ENCODE measurements at regions not wholly inside any gene's neighbourhood (a gene's known extent, or its start where the extent isn't known, plus 50 kb on each side); places are given as distances from the start of the nearest gene placed in this dataset.
A peak's percentile ranks its signal among the peaks of the same experiment; 100 is the strongest.

DNA sequence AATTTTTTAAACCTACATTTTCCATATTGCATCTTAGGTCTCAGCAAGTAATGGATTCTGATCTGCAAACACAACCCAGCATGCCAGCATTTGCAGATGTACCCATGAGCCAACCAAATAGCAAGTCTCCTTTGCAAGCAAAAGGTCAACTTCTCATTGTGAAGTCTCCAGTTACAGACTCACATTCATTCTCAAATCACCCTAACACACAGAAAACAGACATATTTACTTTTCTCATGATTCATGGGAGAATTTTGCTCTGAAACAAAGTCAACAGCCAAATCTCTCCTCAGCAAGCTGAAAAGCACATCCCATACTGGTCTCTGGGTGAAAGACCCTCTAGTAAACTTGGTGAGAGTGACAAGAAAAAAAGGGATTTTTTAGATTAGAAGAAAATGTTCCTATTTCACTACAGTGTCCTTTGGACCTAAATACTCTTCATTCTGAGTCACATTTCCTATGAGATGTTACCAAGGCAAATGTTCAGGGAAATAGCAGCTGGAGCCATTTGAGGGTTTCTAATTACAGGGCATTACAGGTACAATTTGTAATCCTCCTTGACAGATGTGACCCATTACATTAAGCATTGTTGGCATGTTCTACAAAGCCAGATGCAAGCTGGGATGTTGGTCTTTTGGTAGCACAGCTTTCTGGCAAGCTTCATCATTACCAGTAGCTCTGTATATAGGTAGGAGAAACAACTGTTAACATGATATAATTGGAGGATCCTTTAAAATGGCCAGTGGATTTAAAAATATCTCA is 383.3 kb downstream of the SMARCA1 start:
- ATAC-seq (replicated peaks) (no peak), DNase-seq (no peak)
- Mint-ChIP-seq H3K27ac (no peak overlapping the region), H3K36me3 (no peaks in the 10 kb centered on the region), H3K4me1 (no peaks in the 10 kb centered on the region), H3K4me3 (no peak overlapping the region), H3K9me3 (no peaks in the 10 kb centered on the region), H3K27me3 (no peaks in the 10 kb centered on the region)

DNA sequence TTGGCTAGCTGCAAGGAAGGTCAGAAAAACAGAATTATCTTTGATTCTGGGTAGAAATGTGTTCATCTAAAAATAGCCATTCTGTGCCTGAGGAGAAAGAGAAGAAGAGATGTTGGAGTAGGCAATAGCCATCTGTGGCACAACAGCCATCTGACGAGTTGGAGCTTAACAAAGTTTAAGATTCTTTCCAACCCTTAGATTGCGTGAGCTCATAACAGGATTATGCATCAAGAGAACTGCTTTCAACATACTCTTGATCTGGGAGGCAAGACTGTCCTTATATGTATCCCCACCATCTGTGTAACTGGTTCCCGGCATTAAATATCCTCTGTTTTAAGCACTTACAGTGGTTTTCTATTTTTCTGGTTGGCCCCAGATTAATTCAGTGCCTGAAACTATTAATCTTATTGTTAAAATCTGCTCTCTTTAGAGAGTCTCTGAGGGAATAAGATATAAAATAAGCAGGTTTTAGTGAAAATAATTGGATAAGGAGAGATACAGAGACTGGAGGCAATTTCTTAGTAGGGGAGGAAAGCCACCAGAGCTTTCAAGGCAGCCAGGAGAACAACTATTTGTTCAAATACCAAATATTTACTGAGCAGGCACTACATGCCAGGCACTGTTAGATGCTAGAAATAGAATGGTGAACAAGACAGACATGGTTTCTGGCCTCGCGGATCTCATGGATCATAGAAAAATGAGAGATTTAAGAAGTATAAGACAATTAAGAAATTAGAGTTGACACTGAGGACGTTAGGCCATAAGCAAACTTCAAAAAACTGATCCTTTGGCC is 398.0 kb downstream of the SMARCA1 start:
- Mint-ChIP-seq H3K27me3 (peaks cover 0 to 4% of the 10 kb centered on the region in 2 donors), H3K36me3 (no peaks in the 10 kb centered on the region), H3K4me3 (no peak overlapping the region), H3K27ac (no peak overlapping the region), H3K9me3 (peaks cover 0 to 3% of the 10 kb centered on the region in 2 donors), H3K4me1 (no peaks in the 10 kb centered on the region)
- no peak for ATAC-seq (replicated peaks)
- DNase-seq = no peak

DNA sequence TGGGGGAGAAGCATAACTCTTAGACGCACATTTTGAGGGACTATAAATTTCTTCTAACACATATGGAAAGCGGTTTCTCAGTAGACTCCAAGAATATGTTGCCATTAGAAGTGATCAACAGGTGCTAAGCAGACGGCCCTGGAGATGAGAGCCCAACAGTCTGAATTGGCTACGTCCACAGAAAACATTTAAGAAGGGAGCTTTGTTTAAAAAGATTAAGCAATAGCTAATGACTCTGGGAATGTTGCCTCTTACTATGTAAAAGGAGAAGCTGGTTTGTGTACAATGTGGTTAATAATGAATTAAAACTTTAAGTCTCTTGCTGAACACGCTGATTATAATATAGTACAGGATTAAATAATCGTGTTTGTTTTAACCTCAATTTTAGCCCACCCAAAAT is 399.5 kb downstream of the SMARCA1 start:
- Mint-ChIP-seq H3K36me3 (no peaks in the 10 kb centered on the region), H3K4me1 (no peaks in the 10 kb centered on the region), H3K27ac (no peak overlapping the region), H3K4me3 (no peak overlapping the region), H3K27me3 (peaks cover 0 to 4% of the 10 kb centered on the region in 2 donors), H3K9me3 (peaks cover 0 to 3% of the 10 kb centered on the region in 2 donors)
- ATAC-seq (replicated peaks) (no peak), DNase-seq (no peak)

DNA sequence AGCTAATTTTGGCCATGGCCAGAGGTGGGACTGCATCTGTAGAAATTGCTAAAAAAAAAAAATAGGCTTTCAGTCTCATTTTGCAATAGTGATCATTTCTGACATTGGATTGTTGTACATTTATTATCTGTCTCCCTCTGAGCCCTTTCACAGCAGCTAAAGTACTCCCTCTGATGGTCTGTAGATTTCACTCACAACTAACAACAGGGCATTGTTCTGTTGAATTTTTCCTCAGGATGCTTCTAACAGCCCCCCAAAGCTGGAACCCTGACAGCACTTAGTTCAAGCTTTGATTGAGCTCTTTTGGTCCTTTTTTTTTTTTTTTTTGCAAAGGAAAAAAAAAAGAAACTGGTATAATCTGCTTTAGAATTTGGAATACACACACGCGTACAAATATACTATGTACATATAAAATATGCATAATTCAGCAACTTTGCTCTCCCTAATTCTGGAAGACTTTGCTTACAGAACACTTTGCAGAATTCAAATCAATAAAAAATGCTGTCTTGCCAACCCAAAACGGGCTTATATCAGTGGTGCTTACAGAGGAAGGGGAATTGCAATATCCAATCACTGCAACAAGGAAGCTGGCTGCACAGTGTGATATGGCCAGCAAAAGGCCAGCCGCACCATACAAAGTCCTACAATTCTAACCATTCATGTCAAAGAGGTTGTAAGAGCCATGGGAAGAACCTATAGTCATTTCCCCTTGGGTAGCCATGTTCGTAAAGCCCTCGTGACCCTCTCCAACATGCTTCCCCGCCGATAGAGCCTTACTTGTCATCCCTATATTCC is 406.4 kb downstream of the SMARCA1 start:
- H3K4me3 Mint-ChIP-seq = no peak overlapping the region
- H3K4me1 Mint-ChIP-seq = no peaks in the 10 kb centered on the region
- H3K27ac Mint-ChIP-seq = no peak overlapping the region
- no peak for DNase-seq
- H3K9me3 Mint-ChIP-seq = peaks cover 0 to 5% of the 10 kb centered on the region in 2 donors
- ATAC-seq (replicated peaks) = no peak
- no peaks in the 10 kb centered on the region for H3K27me3 Mint-ChIP-seq
- H3K36me3 Mint-ChIP-seq = no peaks in the 10 kb centered on the region

DNA sequence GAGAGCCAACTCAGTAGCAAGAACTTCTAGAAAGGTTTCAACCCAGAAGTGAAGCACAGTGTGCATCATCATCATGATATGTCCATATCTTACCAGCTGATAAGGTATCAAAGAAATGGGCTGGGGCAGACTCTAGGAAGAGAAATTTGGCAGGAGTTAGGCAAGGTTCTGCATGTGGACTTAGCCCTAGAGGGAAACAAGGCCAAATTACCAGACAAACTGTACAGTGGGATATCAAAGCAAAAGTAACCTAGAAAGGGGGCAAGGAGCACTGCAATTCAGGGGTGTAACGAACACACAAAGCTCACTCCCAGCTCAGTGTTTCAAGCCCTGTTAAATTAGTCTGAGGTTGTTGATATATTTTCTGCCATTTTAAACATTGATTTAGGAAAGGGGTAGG is 407.4 kb downstream of the SMARCA1 start:
- no peak for ATAC-seq (replicated peaks)
- Mint-ChIP-seq H3K4me1 (no peaks in the 10 kb centered on the region), H3K9me3 (peaks cover 0 to 5% of the 10 kb centered on the region in 2 donors), H3K27me3 (no peaks in the 10 kb centered on the region), H3K4me3 (no peak overlapping the region), H3K27ac (no peak overlapping the region), H3K36me3 (no peaks in the 10 kb centered on the region)
- no peak for DNase-seq

DNA sequence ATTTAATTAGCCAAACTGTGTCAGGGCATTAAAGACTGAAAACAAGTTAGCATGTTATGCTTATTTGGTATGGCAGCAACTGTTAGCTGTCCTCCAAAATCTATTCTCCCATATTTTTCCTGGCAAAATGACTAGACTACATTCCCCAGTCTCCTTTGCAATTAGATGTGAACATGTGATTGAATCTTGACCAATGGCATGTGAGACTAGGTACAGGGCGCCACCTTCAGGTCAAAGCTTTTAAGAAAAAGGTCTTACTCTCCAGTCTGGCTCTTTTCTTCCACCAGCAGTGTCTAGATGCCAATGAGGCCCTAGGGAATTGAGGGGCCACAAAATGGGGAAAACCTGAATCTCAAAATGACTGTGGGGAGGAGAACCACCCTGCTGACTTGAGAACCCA is 408.2 kb downstream of the SMARCA1 start:
- peaks cover 0 to 5% of the 10 kb centered on the region in 2 donors for H3K9me3 Mint-ChIP-seq
- no peak overlapping the region for H3K27ac Mint-ChIP-seq
- ATAC-seq (replicated peaks) (peak; percentile 14 to 62), DNase-seq (peak; percentile 11)
- no peaks in the 10 kb centered on the region for H3K36me3 Mint-ChIP-seq
- no peaks in the 10 kb centered on the region for H3K4me1 Mint-ChIP-seq
- H3K27me3 Mint-ChIP-seq = no peaks in the 10 kb centered on the region
- H3K4me3 Mint-ChIP-seq = no peak overlapping the region

DNA sequence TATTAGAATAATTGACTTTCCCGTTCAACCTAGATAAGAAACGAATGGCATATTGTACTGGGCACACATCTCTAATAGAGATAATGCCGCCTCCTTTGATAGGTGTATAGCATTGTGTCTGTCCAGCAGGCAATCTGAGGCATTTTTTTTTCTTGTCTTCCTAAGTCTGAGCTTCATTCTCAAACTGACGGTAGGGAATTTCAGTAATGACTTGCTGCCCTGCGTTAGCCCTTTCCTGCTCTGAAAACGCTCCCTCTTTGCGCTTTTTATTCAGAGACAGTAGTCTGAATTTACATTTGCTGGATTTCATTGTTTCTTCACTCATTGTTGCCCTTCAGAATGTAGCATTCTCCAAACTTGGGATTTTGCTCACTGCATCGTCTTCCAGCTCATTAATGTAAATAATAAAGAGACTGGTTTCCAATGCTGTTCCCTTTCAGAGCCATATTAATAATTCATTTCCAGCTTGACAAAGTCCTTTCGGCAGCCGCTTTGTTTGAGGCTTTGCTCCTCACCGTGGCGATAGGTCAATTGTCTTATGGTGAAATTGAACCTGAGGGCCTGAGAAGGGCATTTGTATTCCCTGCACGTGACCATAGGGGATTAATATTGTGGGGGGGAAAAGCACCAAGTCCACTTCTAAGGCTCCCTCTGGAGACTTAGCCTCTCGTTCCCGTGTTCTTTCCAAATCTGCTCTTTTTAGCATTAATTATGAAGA is 412.1 kb downstream of the SMARCA1 start:
- Mint-ChIP-seq H3K36me3 (no peaks in the 10 kb centered on the region), H3K27me3 (no peaks in the 10 kb centered on the region), H3K4me3 (no peak overlapping the region), H3K9me3 (peaks cover 0 to 5% of the 10 kb centered on the region in 2 donors), H3K4me1 (no peaks in the 10 kb centered on the region), H3K27ac (no peak overlapping the region)
- no peak for DNase-seq
- no peak for ATAC-seq (replicated peaks)

DNA sequence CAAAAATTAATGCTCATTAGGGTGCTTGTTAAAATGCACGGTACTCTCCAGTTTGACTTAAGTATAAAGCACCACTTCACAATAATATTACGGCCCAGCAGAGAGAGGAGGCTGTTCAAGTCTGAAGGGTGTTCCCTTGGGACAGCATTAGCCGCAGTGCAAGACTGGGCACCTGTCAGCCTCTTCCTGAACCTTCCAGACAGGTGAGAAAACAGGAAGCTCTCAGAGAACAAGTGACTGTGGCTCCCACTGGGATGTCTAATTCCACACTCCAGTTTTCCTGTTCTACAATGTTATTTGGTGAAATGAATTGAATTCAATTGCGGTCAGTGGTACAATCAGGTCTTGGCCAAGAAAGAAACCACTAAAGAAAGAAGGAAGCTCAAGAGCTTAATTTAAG is 414.4 kb downstream of the SMARCA1 start:
- no peak overlapping the region for H3K4me3 Mint-ChIP-seq
- no peaks in the 10 kb centered on the region for H3K4me1 Mint-ChIP-seq
- no peak for ATAC-seq (replicated peaks)
- peaks cover 0 to 2% of the 10 kb centered on the region in 2 donors for H3K9me3 Mint-ChIP-seq
- no peaks in the 10 kb centered on the region for H3K36me3 Mint-ChIP-seq
- no peaks in the 10 kb centered on the region for H3K27me3 Mint-ChIP-seq
- DNase-seq = no peak
- H3K27ac Mint-ChIP-seq = no peak overlapping the region

DNA sequence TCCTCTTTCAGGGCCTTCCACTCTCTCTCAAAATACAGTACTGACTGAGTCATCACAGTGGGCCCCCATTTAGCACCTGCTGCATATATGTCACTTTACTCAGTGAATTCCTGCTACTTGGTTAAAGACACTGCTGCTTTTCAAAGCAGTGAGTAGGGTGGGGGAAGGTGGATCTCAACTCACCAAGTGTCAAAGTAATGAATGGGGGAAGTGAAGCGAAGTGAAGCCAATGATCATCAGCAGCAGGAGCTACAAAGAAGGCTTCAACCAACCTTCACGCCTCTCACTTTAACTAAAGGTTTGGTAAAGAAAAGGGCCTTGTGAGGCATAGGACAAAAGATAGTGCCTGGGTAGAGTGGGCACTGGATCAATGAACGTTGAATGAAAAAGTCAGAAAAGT is 424.1 kb downstream of the SMARCA1 start:
- DNase-seq (no peak), ATAC-seq (replicated peaks) (no peak)
- Mint-ChIP-seq H3K4me3 (no peak overlapping the region), H3K9me3 (no peaks in the 10 kb centered on the region), H3K36me3 (no peaks in the 10 kb centered on the region), H3K4me1 (no peaks in the 10 kb centered on the region), H3K27me3 (no peaks in the 10 kb centered on the region), H3K27ac (no peak overlapping the region)

DNA sequence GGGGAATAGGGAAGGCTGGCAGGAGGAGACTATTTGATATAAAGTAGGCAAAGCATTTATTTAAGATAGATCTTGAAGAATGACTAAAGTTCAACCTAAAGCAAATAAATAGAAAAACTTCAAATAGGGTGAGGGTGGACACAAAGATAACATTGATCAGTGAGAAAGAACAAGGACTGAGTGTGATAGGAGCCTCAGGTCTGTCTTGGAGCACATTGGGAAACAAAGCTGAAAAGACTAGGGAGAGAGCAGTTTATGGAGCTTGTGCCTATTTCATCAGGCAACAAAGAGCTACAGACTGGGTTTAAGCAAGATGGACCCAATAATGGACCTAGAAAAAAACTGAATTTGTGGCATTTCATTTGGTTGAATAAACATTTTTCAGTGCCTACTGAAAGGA is 425.6 kb downstream of the SMARCA1 start:
- Mint-ChIP-seq H3K27ac (no peak overlapping the region), H3K9me3 (no peaks in the 10 kb centered on the region), H3K36me3 (no peaks in the 10 kb centered on the region), H3K4me1 (no peaks in the 10 kb centered on the region), H3K4me3 (no peak overlapping the region), H3K27me3 (no peaks in the 10 kb centered on the region)
- no peak for DNase-seq
- no peak for ATAC-seq (replicated peaks)

DNA sequence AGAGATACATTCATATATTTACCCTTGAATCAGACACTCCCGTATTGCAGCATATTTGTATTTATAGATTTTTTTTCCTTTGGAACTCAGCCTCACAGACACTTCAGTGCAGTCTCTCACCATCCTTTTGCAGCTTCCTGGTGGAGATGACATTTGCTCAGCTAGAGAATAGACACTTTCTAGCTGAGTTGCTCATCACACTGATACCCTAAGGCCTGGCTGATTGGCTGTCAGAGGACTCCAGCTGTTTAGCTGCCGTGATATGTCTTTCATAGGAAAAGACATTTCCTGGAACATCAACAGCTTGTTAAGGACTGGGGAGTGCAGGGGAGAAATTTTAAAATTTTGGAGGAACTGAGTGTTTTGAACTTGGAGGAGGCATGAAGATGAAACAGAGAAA is 429.6 kb downstream of the SMARCA1 start:
- DNase-seq = no peak
- Mint-ChIP-seq H3K36me3 (no peaks in the 10 kb centered on the region), H3K4me3 (no peak overlapping the region), H3K27ac (no peak overlapping the region), H3K4me1 (peaks cover 0 to 1% of the 10 kb centered on the region in 2 donors), H3K27me3 (no peaks in the 10 kb centered on the region), H3K9me3 (no peaks in the 10 kb centered on the region)
- no peak for ATAC-seq (replicated peaks)

DNA sequence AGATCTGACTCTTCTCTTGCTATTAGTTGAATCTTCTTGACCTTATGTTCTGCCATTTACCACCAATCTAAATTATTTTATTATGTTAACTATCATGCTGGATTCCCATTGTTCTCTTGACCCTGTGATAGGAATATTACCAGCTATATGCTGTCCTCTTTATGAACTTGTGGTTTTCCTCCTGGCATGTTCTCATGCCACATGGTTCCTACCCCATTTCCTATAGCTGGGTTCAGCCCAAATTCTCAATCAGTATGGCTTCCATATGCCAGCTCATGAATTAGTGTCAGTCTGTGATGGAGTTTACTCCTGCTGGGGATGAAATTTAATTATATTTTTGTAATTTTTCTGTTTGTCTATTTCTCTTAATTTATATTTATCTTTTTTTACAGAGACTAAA is 430.5 kb downstream of the SMARCA1 start:
- no peak for DNase-seq
- Mint-ChIP-seq H3K27ac (no peak overlapping the region), H3K36me3 (no peaks in the 10 kb centered on the region), H3K9me3 (no peaks in the 10 kb centered on the region), H3K4me1 (peaks cover 0 to 1% of the 10 kb centered on the region in 2 donors), H3K4me3 (no peak overlapping the region), H3K27me3 (no peaks in the 10 kb centered on the region)
- no peak for ATAC-seq (replicated peaks)

DNA sequence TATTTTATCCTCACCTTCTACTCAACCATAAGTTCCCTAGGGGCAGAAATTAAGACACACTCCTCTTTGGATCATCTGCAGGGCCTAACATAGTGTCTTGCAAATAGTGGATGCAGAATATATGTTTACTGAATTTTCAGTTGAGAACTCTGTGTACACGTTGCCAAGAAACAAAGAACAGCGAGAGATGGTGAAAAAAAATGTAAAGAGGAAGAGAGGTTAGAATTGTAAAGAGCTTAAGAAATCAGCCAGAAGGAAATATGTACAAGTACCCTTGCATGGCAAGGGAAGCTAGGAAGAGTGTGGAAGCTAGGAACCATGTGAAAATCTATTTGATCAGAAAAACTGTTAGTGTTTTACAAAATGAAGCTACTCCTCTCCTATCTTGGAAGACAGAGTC is 431.0 kb downstream of the SMARCA1 start:
- H3K4me3 Mint-ChIP-seq = no peak overlapping the region
- H3K36me3 Mint-ChIP-seq = no peaks in the 10 kb centered on the region
- ATAC-seq (replicated peaks) (no peak), DNase-seq (no peak)
- H3K27ac Mint-ChIP-seq = no peak overlapping the region
- no peaks in the 10 kb centered on the region for H3K27me3 Mint-ChIP-seq
- no peaks in the 10 kb centered on the region for H3K9me3 Mint-ChIP-seq
- H3K4me1 Mint-ChIP-seq = peaks cover 0 to 1% of the 10 kb centered on the region in 2 donors

DNA sequence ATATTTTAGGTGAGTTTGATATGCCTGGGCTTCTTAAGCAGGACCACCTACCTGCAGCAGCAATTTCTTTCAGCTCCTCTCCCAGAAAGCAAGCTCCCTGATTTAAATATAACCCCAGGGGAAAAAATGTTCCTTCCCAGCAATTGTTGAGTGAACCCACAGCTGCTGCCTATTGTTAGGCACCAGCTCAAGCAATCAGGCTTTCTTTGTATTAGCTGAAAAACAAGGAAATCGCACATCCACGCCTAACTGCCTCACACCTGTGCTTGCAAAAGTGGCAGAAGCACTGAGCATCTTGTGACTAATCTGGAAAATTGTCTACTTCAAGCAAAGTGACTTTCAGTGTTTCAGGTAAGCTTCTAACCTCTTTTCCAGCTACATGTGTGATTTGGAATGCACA is 432.2 kb downstream of the SMARCA1 start:
- DNase-seq = no peak
- Mint-ChIP-seq H3K36me3 (no peaks in the 10 kb centered on the region), H3K27ac (no peak overlapping the region), H3K4me1 (peaks cover 0 to 1% of the 10 kb centered on the region in 2 donors), H3K4me3 (no peak overlapping the region), H3K27me3 (no peaks in the 10 kb centered on the region), H3K9me3 (no peaks in the 10 kb centered on the region)
- ATAC-seq (replicated peaks) = no peak
